ENCODE measurements at regions not wholly inside any gene's neighbourhood (a gene's known extent, or its start where the extent isn't known, plus 50 kb on each side); places are given as distances from the start of the nearest gene placed in this dataset.

- TF ChIP-seq CTCF (IDR thresholded peaks at IDR 0.05) (no peak), POLR2A (IDR thresholded peaks at IDR 0.05) (no peak)
- no peaks in the 10 kb centered on the region for H3K27me3 ChIP-seq
- H3K4me3 ChIP-seq: no peak overlapping the region
- H3K9me3 ChIP-seq: no peaks in the 10 kb centered on the region
- DNase-seq: no peak
- no peaks in the 10 kb centered on the region for H3K4me1 ChIP-seq
- H3K36me3 ChIP-seq: no peaks in the 10 kb centered on the region
- no peak overlapping the region for H3K27ac ChIP-seq
These were observed 132.3 kb upstream of the CRY1 start for GRCh38 chr12:107225635-107226034.

- Histone ChIP-seq H3K9me3 (no peaks in the 10 kb centered on the region), H3K4me1 (no peaks in the 10 kb centered on the region), H3K4me3 (no peak overlapping the region), H3K36me3 (no peaks in the 10 kb centered on the region), H3K27ac (no peak overlapping the region), H3K27me3 (no peaks in the 10 kb centered on the region)
- DNase-seq: no peak
- no peak for TF ChIP-seq POLR2A (IDR thresholded peaks at IDR 0.05)
These were observed 132.8 kb upstream of the CRY1 start for GRCh38 chr12:107226126-107226525.

- no peak for DNase-seq
- TF ChIP-seq POLR2A (IDR thresholded peaks at IDR 0.05) (no peak), CTCF (IDR thresholded peaks at IDR 0.05) (no peak)
- no peak overlapping the region for H3K27ac ChIP-seq
These were observed 134.7 kb upstream of the CRY1 start for GRCh38 chr12:107228076-107228475.

GRCh38 chr12:107229827-107230226 is 136.5 kb upstream of the CRY1 start:
- Histone ChIP-seq H3K9me3 (no peaks in the 10 kb centered on the region), H3K27ac (no peak overlapping the region), H3K36me3 (no peaks in the 10 kb centered on the region), H3K27me3 (no peaks in the 10 kb centered on the region), H3K4me1 (no peaks in the 10 kb centered on the region), H3K4me3 (no peak overlapping the region)
- no peak for DNase-seq
- TF ChIP-seq POLR2A (IDR thresholded peaks at IDR 0.05) (no peak), CTCF (IDR thresholded peaks at IDR 0.05) (no peak)

More at GRCh38 chr12:107228076-107228475, 134.7 kb upstream of the CRY1 start:
- H3K4me3 ChIP-seq: no peak overlapping the region
- no peaks in the 10 kb centered on the region for H3K27me3 ChIP-seq
- no peaks in the 10 kb centered on the region for H3K9me3 ChIP-seq
- H3K36me3 ChIP-seq: no peaks in the 10 kb centered on the region
- H3K4me1 ChIP-seq: no peaks in the 10 kb centered on the region

- Histone ChIP-seq H3K4me3 (no peak overlapping the region), H3K4me1 (no peaks in the 10 kb centered on the region), H3K9me3 (no peaks in the 10 kb centered on the region), H3K27me3 (no peaks in the 10 kb centered on the region), H3K36me3 (no peaks in the 10 kb centered on the region), H3K27ac (no peak overlapping the region)
- DNase-seq: no peak
- no peak for TF ChIP-seq POLR2A (IDR thresholded peaks at IDR 0.05)
- no peak for TF ChIP-seq CTCF (IDR thresholded peaks at IDR 0.05)
These were observed 138.0 kb upstream of the CRY1 start for GRCh38 chr12:107231303-107231702.

GRCh38 chr12:107233551-107233950 is 140.2 kb upstream of the CRY1 start:
- H3K36me3 ChIP-seq: no peaks in the 10 kb centered on the region
- DNase-seq: no peak

More at GRCh38 chr12:107233551-107233950, 140.2 kb upstream of the CRY1 start:
- H3K4me3 ChIP-seq: no peak overlapping the region
- no peak for TF ChIP-seq POLR2A (IDR thresholded peaks at IDR 0.05)
- no peak for TF ChIP-seq CTCF (IDR thresholded peaks at IDR 0.05)
- no peak overlapping the region for H3K27ac ChIP-seq
- H3K27me3 ChIP-seq: no peaks in the 10 kb centered on the region
- no peaks in the 10 kb centered on the region for H3K9me3 ChIP-seq
- no peaks in the 10 kb centered on the region for H3K4me1 ChIP-seq

All from Peyer's patch (tissue), 4 donors.